OCI-LY3 (cell line): ENCODE measurements at regions not wholly inside any gene's neighbourhood (a gene's known extent, or its start where the extent isn't known, plus 50 kb on each side); places are given as distances from the start of the nearest gene placed in this dataset.

ENCODE experiments used
- H2AFZ ChIP-seq: fragments of 200-600, 300-600 bp; shearing (Covaris generic); 2 replicates; pipeline ENCODE4 v1.6.0; 2014; ENCODE audit warnings: antibody characterized with exemption, low read depth, low read length
- H3K27ac ChIP-seq: fragments of 200-600, 300-600 bp; sonication (generic); 2 replicates; pipeline ENCODE4 v1.5.1; 2014; ENCODE audit warnings: mild to moderate bottlenecking, low read length, moderate library complexity, mixed read lengths
- H3K27me3 ChIP-seq: fragments of 200-600, 300-600 bp; sonication (generic); 2 replicates; pipeline ENCODE4 v1.6.1; 2014; ENCODE audit warnings: low read depth, low read length, mixed read lengths
- H3K36me3 ChIP-seq: fragments of 200-600, 300-600 bp; sonication (generic); replicated peaks from 2 replicates; pipeline ENCODE3; 2014; ENCODE audit warnings: low read depth, low read length, mixed read lengths
- H3K4me1 ChIP-seq: fragments of 300-600, 200-600 bp; sonication (generic); 2 replicates; pipeline ENCODE4 v1.6.1; 2014; ENCODE audit warnings: low read length, mixed read lengths
- H3K4me2 ChIP-seq: fragments of 200-600, 300-600 bp; sonication (generic); 2 replicates; pipeline ENCODE4 v1.6.1; 2014; ENCODE audit warnings: low read length, mixed read lengths
- H3K4me3 ChIP-seq: fragments of 300-600, 200-600 bp; sonication (generic); 2 replicates; pipeline ENCODE4 v1.5.1; 2014; ENCODE audit warnings: antibody characterized with exemption, mild to moderate bottlenecking, low read length, moderate library complexity
- H3K79me2 ChIP-seq: fragments of 300-600, 200-600 bp; shearing (Covaris generic); 2 replicates; pipeline ENCODE4 v1.6.1; 2014; ENCODE audit warnings: mild to moderate bottlenecking, low read length, mixed read lengths
- H3K9ac ChIP-seq: fragments of 300-600, 200-600 bp; shearing (Covaris generic); 2 replicates; pipeline ENCODE4 v1.6.0; 2014; ENCODE audit warnings: mild to moderate bottlenecking, low read length, moderate library complexity
- H3K9me3 ChIP-seq: fragments of 200-600, 300-600 bp; shearing (Covaris generic); 2 replicates; pipeline ENCODE4 v1.6.1; 2014; ENCODE audit warnings: low read length, mixed read lengths; ENCODE audit not compliant: insufficient read depth
- H4K20me1 ChIP-seq: fragments of 200-600, 300-600 bp; sonication (generic); 2 replicates; pipeline ENCODE4 v1.6.1; 2016; ENCODE audit warnings: low read length, mixed read lengths; ENCODE audit not compliant: insufficient read depth
- EZH2phosphoT487 ChIP-seq: fragments of 200-600 bp; shearing (Covaris generic); IDR thresholded peaks from 2 replicates; pipeline ENCODE4 v1.6.1; 2018; ENCODE audit warnings: antibody characterized with exemption, mixed run types, low read depth
- TF ChIP-seq, protein P1 (sequence below): fragments of 200-600, 300-600 bp; sonication (generic); IDR thresholded peaks from 2 replicates; pipeline ENCODE4 v1.5.1; 2014; ENCODE audit warnings: antibody characterized with exemption, low read length, low read depth

DNA sequence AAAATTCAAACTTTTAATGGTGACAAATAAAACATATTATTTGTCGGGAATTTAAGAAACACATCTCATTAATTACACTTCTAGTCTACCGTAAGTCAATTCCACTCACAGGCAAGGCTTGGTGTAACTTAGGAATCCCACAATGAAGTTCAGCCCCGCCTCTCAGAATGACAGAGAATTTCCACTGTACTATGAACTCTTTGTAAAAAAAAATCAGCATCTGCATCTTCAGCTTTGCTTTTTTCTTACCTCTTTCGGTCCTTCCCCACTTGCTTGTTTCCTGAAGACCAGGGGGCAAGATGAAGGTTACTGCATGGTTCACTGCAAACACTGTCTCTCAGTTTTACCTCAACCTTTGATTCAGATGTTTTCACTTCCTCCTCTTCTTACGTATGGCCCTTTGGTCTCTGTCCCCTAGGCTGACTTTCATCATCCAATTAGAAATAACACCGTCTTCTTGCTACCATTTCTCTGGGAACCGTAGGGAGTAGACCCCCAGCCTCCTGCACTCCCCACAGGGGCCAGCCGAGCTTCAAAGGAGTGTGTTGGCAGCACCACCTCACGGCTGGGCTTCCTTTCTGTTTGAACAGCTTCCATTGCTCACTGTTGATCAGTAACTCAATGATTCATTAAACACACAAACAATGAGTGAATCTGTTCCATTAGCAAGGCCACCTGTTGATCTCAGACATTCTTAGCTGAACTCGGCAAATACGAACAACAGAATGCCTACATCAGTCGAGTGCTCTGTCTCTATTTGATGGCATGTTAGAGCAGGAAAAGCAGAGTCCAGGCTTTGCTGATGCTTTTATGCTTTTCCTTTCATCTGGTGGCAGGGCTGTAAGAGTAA lies 343.0 kb downstream of the BMP4 start:
- H2AFZ ChIP-seq = peak overlapping the region; percentile 22; the same call in 1 of the 2 replicates

DNA sequence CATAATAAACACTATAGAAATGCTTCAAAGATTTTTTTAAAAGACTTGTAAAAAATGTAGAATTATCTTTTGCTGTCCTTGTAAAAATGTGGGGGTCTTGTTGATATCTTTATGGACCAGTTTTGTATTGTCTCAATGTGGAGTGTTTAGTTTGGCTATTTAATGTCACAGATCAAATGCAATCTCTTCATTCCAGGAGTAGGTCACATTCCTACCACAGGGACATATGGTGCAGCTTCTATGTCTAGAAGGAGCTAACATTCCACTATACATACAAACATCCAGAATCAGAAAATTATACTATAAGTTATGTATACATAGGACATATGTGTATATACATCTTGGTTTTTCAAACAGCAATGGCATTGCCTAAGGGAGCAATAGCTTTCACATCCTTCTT lies 345.7 kb downstream of the BMP4 start:
- Histone ChIP-seq H4K20me1 (no peaks in the 10 kb centered on the region), H2AFZ (no peak overlapping the region), H3K27me3 (no peaks in the 10 kb centered on the region), H3K4me3 (no peak overlapping the region), H3K4me2 (no peak overlapping the region), H3K27ac (peak overlapping the region; percentile 58), H3K9ac (no peak overlapping the region), H3K4me1 (peaks cover 89% of the 10 kb centered on the region), H3K36me3 (no peaks in the 10 kb centered on the region), H3K9me3 (no peaks in the 10 kb centered on the region), H3K79me2 (no peaks in the 10 kb centered on the region)
- TF ChIP-seq EZH2phosphoT487 = no peak
- TF ChIP-seq, protein P1, sequence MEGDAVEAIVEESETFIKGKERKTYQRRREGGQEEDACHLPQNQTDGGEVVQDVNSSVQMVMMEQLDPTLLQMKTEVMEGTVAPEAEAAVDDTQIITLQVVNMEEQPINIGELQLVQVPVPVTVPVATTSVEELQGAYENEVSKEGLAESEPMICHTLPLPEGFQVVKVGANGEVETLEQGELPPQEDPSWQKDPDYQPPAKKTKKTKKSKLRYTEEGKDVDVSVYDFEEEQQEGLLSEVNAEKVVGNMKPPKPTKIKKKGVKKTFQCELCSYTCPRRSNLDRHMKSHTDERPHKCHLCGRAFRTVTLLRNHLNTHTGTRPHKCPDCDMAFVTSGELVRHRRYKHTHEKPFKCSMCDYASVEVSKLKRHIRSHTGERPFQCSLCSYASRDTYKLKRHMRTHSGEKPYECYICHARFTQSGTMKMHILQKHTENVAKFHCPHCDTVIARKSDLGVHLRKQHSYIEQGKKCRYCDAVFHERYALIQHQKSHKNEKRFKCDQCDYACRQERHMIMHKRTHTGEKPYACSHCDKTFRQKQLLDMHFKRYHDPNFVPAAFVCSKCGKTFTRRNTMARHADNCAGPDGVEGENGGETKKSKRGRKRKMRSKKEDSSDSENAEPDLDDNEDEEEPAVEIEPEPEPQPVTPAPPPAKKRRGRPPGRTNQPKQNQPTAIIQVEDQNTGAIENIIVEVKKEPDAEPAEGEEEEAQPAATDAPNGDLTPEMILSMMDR = no peak

More for the DNA sequence above, 343.0 kb downstream of the BMP4 start:
- H4K20me1 ChIP-seq = no peaks in the 10 kb centered on the region
- peak overlapping the region; percentile 90 for H3K4me2 ChIP-seq
- H3K27me3 ChIP-seq = no peaks in the 10 kb centered on the region
- H3K4me3 ChIP-seq = peak overlapping the region; percentile 68
- H3K27ac ChIP-seq = peak overlapping the region; percentile 94
- H3K79me2 ChIP-seq = no peaks in the 10 kb centered on the region
- peaks cover 85% of the 10 kb centered on the region for H3K4me1 ChIP-seq
- no peaks in the 10 kb centered on the region for H3K36me3 ChIP-seq
- 0 out of 2 replicates have a peak, but pooled peaks have one; percentile 40 for TF ChIP-seq EZH2phosphoT487
- TF ChIP-seq, protein P1 = peak; percentile 18; the same call in 1 of the 2 replicates
- H3K9me3 ChIP-seq = no peaks in the 10 kb centered on the region
- peak overlapping the region; percentile 81 for H3K9ac ChIP-seq

DNA sequence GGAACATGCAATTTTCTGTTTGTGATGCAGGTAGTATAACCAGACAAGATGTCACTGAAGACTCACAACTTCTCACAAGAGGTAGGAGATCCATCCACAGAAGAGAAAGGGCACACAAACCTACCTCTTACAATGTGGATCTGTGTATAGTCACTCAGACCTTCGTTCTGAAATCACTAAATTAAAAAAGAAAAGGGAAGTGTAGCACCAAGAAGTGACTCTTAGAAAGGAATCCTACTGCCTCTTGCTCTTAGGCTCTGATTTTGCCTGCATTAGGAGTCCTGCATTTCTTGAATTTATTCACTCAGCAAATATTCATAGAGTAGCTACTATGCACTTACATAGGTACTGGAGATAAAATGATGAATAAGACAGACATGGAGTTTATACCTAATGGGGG lies 347.6 kb downstream of the BMP4 start:
- TF ChIP-seq, protein P1 = no peak
- no peak for TF ChIP-seq EZH2phosphoT487
- Histone ChIP-seq H3K9me3 (no peaks in the 10 kb centered on the region), H3K4me2 (peak overlapping the region; percentile 71), H3K9ac (peak overlapping the region; percentile 69), H3K27me3 (no peaks in the 10 kb centered on the region), H4K20me1 (no peaks in the 10 kb centered on the region), H2AFZ (0 out of 2 replicates have a peak overlapping the region, but pooled peaks have one; percentile 6), H3K79me2 (no peaks in the 10 kb centered on the region), H3K27ac (peak overlapping the region; percentile 92), H3K4me1 (peaks cover 80% of the 10 kb centered on the region), H3K4me3 (peak overlapping the region; percentile 50), H3K36me3 (no peaks in the 10 kb centered on the region)

DNA sequence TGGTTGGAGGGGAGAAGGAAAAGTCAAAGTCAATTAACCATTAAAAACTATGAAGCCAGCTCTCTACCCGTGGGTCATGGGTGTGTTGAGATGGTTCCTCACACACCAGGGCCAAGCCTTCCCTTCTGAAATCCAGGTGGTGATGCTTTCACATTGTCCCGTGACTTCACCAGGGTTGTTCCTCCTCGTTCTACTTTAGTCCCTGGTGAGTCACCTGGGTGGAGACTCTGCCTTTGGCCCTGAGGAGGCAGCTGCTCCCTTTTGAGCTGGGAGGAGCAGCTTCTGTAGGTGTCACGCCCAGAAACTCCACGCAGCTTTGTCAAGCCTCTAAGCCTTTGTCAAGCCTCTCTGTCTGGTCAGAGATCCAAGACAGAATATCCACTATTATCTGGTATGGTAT lies 348.3 kb downstream of the BMP4 start:
- Histone ChIP-seq H3K4me3 (peak overlapping the region; percentile 50), H3K27me3 (no peaks in the 10 kb centered on the region), H3K79me2 (no peaks in the 10 kb centered on the region), H3K4me1 (peaks cover 79% of the 10 kb centered on the region), H3K9me3 (no peaks in the 10 kb centered on the region), H2AFZ (0 out of 2 replicates have a peak overlapping the region, but pooled peaks have one; percentile 16), H3K4me2 (peak overlapping the region; percentile 71), H3K9ac (peak overlapping the region; percentile 69), H4K20me1 (no peaks in the 10 kb centered on the region), H3K36me3 (no peaks in the 10 kb centered on the region), H3K27ac (peak overlapping the region; percentile 92)
- TF ChIP-seq, protein P1 = no peak
- no peak for TF ChIP-seq EZH2phosphoT487
